H1 (cell line): ENCODE measurements at regions not wholly inside any gene's neighbourhood (a gene's known extent, or its start where the extent isn't known, plus 50 kb on each side); places are given as distances from the start of the nearest gene placed in this dataset.

Experiments
- CTCF ChIA-PET: fragments of 300-600 bp; sonication (Branson Sonifier 250); formaldehyde crosslinking; loops from one replicate; lab custom pipeline; 2021; ENCODE audit not compliant: partially characterized antibody; lab: Charles Lee
- POLR2A ChIA-PET: fragments of 300-600 bp; sonication (Branson Sonifier 250); formaldehyde crosslinking; loops from one replicate; lab custom pipeline; 2021; ENCODE audit warnings: inconsistent platforms; ENCODE audit not compliant: partially characterized antibody; lab: Charles Lee
- DNase-seq, 2 experiments: peaks; one replicate each; pipeline versions ENCODE4 v3.0.0 to v3.0.0-alpha.2; 2010 to 2022; ENCODE audit warnings: low spot score in 2 of 2, low read depth in 1 of 2, mixed read lengths in 1 of 2
- FAIRE-seq: peaks from 2 replicates; lab custom pipeline; 2011; peaks lifted over from hg19 to GRCh38; lab: Jason Lieb, UNC
- H2AFZ ChIP-seq: 2 replicates; pipeline ENCODE4 v1.8.1; 2012; ENCODE audit warnings: low read length, inconsistent platforms
- H2AK5ac ChIP-seq: 2 replicates; pipeline ENCODE4 v1.6.1; 2013; ENCODE audit warnings: low read depth, low read length
- H2BK120ac ChIP-seq: replicated peaks from 2 replicates; pipeline ENCODE3; 2013; ENCODE audit warnings: low read depth, low read length, inconsistent platforms
- H2BK12ac ChIP-seq: 2 replicates; pipeline ENCODE4 v1.6.1; 2013; ENCODE audit warnings: low read depth, low read length
- H2BK15ac ChIP-seq: 2 replicates; pipeline ENCODE4 v1.6.1; 2013; ENCODE audit warnings: low read length
- H2BK20ac ChIP-seq: 2 replicates; pipeline ENCODE4 v1.6.1; 2013; ENCODE audit warnings: low read length
- H2BK5ac ChIP-seq: 2 replicates; pipeline ENCODE4 v1.6.1; 2013; ENCODE audit warnings: low read depth, low read length
- H3K14ac ChIP-seq: 2 replicates; pipeline ENCODE4 v1.6.1; 2013; ENCODE audit warnings: inconsistent platforms; ENCODE audit not compliant: insufficient read length
- H3K18ac ChIP-seq: 2 replicates; pipeline ENCODE4 v1.6.1; 2013; ENCODE audit warnings: low read length; ENCODE audit errors: extremely low read depth
- H3K23ac ChIP-seq: 2 replicates; pipeline ENCODE4 v1.6.1; 2013; ENCODE audit warnings: inconsistent platforms; ENCODE audit not compliant: insufficient read length
- H3K23me2 ChIP-seq: 2 replicates; pipeline ENCODE4 v1.6.1; 2013; ENCODE audit warnings: low read depth, low read length
- H3K27ac ChIP-seq: 2 replicates; pipeline ENCODE4 v1.6.1; 2011; ENCODE audit warnings: low read depth, low read length, inconsistent platforms
- H3K27me3 ChIP-seq, 4 experiments: replicated peaks in 1 of 4; 1 replicate in 1 of 4; 2 replicates in 3 of 4; pipeline versions ENCODE4 v1.6.1 to v1.8.1; 2011 to 2013; ENCODE audit warnings: low read length in 3 of 4, mild to moderate bottlenecking in 3 of 4, inconsistent platforms in 2 of 4, mixed read lengths in 2 of 4, moderate library complexity in 1 of 4; ENCODE audit not compliant: control insufficient read depth in 3 of 4, insufficient read depth in 3 of 4; ENCODE audit errors: extremely low read depth in 1 of 4
- H3K36me3 ChIP-seq, 4 experiments: 2 replicates each; pipeline versions ENCODE4 v1.6.1 to v1.8.1; 2011 to 2013; ENCODE audit warnings: mild to moderate bottlenecking in 4 of 4, low read length in 3 of 4, moderate library complexity in 2 of 4, control low read depth in 1 of 4, inconsistent platforms in 1 of 4; ENCODE audit not compliant: insufficient read depth in 4 of 4, control insufficient read depth in 2 of 4
- H3K4ac ChIP-seq: replicated peaks from 2 replicates; pipeline ENCODE3; 2013; ENCODE audit warnings: low read length, low read depth, mixed read lengths, inconsistent platforms; ENCODE audit not compliant: insufficient read length
- H3K4me1 ChIP-seq, 4 experiments: replicated peaks in 1 of 4; 1 replicate in 1 of 4; 2 replicates in 3 of 4; pipeline versions ENCODE4 v1.6.1 to v1.8.1; 2011 to 2013; ENCODE audit warnings: low read length in 3 of 4, inconsistent platforms in 2 of 4, mixed read lengths in 1 of 4; ENCODE audit not compliant: insufficient read depth in 4 of 4, control insufficient read depth in 3 of 4
- H3K4me2 ChIP-seq, 2 experiments: 2 replicates each; pipeline versions ENCODE4 v1.6.1 to v1.8.1; 2011 to 2013; ENCODE audit warnings: low read depth in 2 of 2, low read length in 2 of 2, control low read depth in 1 of 2, inconsistent platforms in 1 of 2, mild to moderate bottlenecking in 1 of 2; ENCODE audit not compliant: insufficient read depth in 1 of 2
- H3K4me3 ChIP-seq, 4 experiments: fragments of 200-600, 300-600 bp in 1 of 4; sonication (generic), shearing (Covaris generic), sonication (Bioruptor Twin) in 1 of 4; 2 replicates each; pipeline versions ENCODE4 v1.5.1 to v1.8.1; 2011 to 2016; ENCODE audit warnings: low read length in 4 of 4, low read depth in 3 of 4, control low read depth in 2 of 4, inconsistent platforms in 2 of 4, mild to moderate bottlenecking in 2 of 4, mixed read lengths in 1 of 4, moderate library complexity in 1 of 4; ENCODE audit not compliant: insufficient read depth in 2 of 4; ENCODE audit errors: extremely low read depth in 1 of 4
- H3K56ac ChIP-seq: replicated peaks from 2 replicates; pipeline ENCODE3; 2013; ENCODE audit warnings: low read depth, mild to moderate bottlenecking, mixed read lengths, low read length, inconsistent platforms; ENCODE audit not compliant: insufficient read length
- H3K79me1 ChIP-seq: 2 replicates; pipeline ENCODE4 v1.6.1; 2013; ENCODE audit warnings: low read depth, low read length, control low read depth
- H3K79me2 ChIP-seq, 2 experiments: 2 replicates each; pipeline versions ENCODE4 v1.6.1 to v1.8.1; 2012 to 2013; ENCODE audit warnings: low read length in 2 of 2, mild to moderate bottlenecking in 2 of 2, inconsistent platforms in 1 of 2; ENCODE audit not compliant: insufficient read depth in 2 of 2, control insufficient read depth in 1 of 2
- H3K9ac ChIP-seq, 4 experiments: replicated peaks in 1 of 4; 1 replicate in 1 of 4; 2 replicates in 3 of 4; pipeline versions ENCODE4 v1.6.1 to v1.8.1; 2011 to 2013; ENCODE audit warnings: low read depth in 3 of 4, low read length in 3 of 4, control low read depth in 2 of 4, mild to moderate bottlenecking in 2 of 4, moderate library complexity in 2 of 4, inconsistent platforms in 1 of 4; ENCODE audit errors: extremely low read depth in 1 of 4
- H3K9me3 ChIP-seq, 2 experiments: 2 replicates each; pipeline versions ENCODE4 v1.6.1 to v1.8.1; 2012 to 2013; ENCODE audit warnings: mild to moderate bottlenecking in 2 of 2, moderate library complexity in 2 of 2, control low read depth in 1 of 2, inconsistent platforms in 1 of 2, low read depth in 1 of 2, low read length in 1 of 2, mixed read lengths in 1 of 2; ENCODE audit not compliant: insufficient read depth in 2 of 2
- H4K20me1 ChIP-seq, 2 experiments: replicated peaks in 1 of 2; 2 replicates each; pipeline versions ENCODE3 to v1.8.1; 2011 to 2013; ENCODE audit warnings: inconsistent platforms in 2 of 2, low read length in 2 of 2, mild to moderate bottlenecking in 1 of 2; ENCODE audit not compliant: insufficient read depth in 2 of 2, control insufficient read depth in 1 of 2
- H4K5ac ChIP-seq: 2 replicates; pipeline ENCODE4 v1.6.1; 2013; ENCODE audit warnings: low read length, low read depth, mixed read lengths, inconsistent platforms; ENCODE audit not compliant: insufficient read length
- H4K8ac ChIP-seq: 2 replicates; pipeline ENCODE4 v1.8.0; 2013; ENCODE audit warnings: mild to moderate bottlenecking, moderate library complexity, low read length, inconsistent platforms; ENCODE audit not compliant: insufficient read depth; ENCODE audit errors: extremely low read depth
- H4K91ac ChIP-seq: replicated peaks from 2 replicates; pipeline ENCODE3; 2013; ENCODE audit warnings: low read length, mixed read lengths, inconsistent platforms; ENCODE audit not compliant: insufficient read length
- ASH2L ChIP-seq: fragments of 200-600, 300-600 bp; sonication (generic); IDR thresholded peaks from one replicate; pipeline ENCODE4 v1.7.1; 2017; ENCODE audit warnings: low read length
- BACH1 ChIP-seq: IDR thresholded peaks from 2 replicates; pipeline ENCODE4 v1.6.1; 2012; ENCODE audit warnings: low read length, improper control_type of control experiment
- CEBPB ChIP-seq: IDR thresholded peaks from 2 replicates; pipeline ENCODE4 v1.6.1; 2012; ENCODE audit warnings: low read depth, low read length
- EGR1 ChIP-seq: IDR thresholded peaks from 2 replicates; pipeline ENCODE4 v1.6.1; 2011; ENCODE audit warnings: low read depth, low read length, borderline replicate concordance
- FOSL1 ChIP-seq: IDR thresholded peaks from 2 replicates; pipeline ENCODE4 v1.6.1; 2011; ENCODE audit warnings: mild to moderate bottlenecking, low read depth, low read length, moderate library complexity; ENCODE audit not compliant: insufficient read depth
- GTF2F1 ChIP-seq: IDR thresholded peaks from 2 replicates; pipeline ENCODE4 v1.6.1; 2012; ENCODE audit warnings: low read depth, low read length, improper control_type of control experiment, borderline replicate concordance
- JUN ChIP-seq: IDR thresholded peaks from 2 replicates; pipeline ENCODE4 v1.6.1; 2011; ENCODE audit warnings: low read depth, mild to moderate bottlenecking, improper control_type of control experiment, low read length
- KDM1A ChIP-seq: fragments of 200-600, 300-600 bp; sonication (generic); IDR thresholded peaks from 2 replicates; pipeline ENCODE4 v1.7.1; 2016; ENCODE audit warnings: mild to moderate bottlenecking, low read length, borderline replicate concordance
- PHF8 ChIP-seq: fragments of 200-600 bp; sonication (generic); conservative IDR thresholded peaks from 2 replicates; pipeline ENCODE4 v1.7.1; 2012; ENCODE audit warnings: low read depth, mild to moderate bottlenecking, inconsistent platforms, low read length, moderate library complexity
- SIN3A ChIP-seq, 2 experiments: IDR thresholded peaks in 1 of 2; conservative IDR thresholded peaks in 1 of 2; 2 replicates each; pipeline ENCODE4 v1.6.1; 2011 to 2012; ENCODE audit warnings: low read length in 2 of 2, improper control_type of control experiment in 1 of 2, low read depth in 1 of 2, mild to moderate bottlenecking in 1 of 2
- SIX5 ChIP-seq: IDR thresholded peaks from 2 replicates; pipeline ENCODE4 v1.6.1; 2011; ENCODE audit warnings: mild to moderate bottlenecking, low read depth, low read length
- SUZ12 ChIP-seq: fragments of 200-600 bp; sonication (generic); IDR thresholded peaks from 2 replicates; pipeline ENCODE4 v1.6.1; 2012; ENCODE audit warnings: mild to moderate bottlenecking, inconsistent platforms, low read length, moderate library complexity, mixed read lengths
- YY1 ChIP-seq: IDR thresholded peaks from 2 replicates; pipeline ENCODE4 v1.6.1; 2011; ENCODE audit warnings: low read depth, mild to moderate bottlenecking, low read length
- ZNF274 ChIP-seq: IDR thresholded peaks from 2 replicates; pipeline ENCODE4 v1.7.0; 2012; ENCODE audit warnings: low read length, borderline replicate concordance; ENCODE audit errors: extremely low read depth
- WGBS, 2 experiments: shearing (Covaris generic) in 1 of 2; methylation state at CpG; one replicate each; pipeline versions ENCODE4 v1.1.6 to v1.1.7; 2013 to 2015; ENCODE audit warnings: low lambda C conversion rate in 2 of 2, mixed read lengths in 2 of 2, inconsistent platforms in 1 of 2, low coverage in 1 of 2, missing lambda C conversion rate in 1 of 2; ENCODE audit not compliant: insufficient replicate concordance in 2 of 2, insufficient coverage in 1 of 2, insufficient read length in 1 of 2; ENCODE audit errors: extremely low coverage in 1 of 2, missing lambda C conversion rate in 1 of 2; 5-methylcytosine and 5-hydroxymethylcytosine counted together

DNA sequence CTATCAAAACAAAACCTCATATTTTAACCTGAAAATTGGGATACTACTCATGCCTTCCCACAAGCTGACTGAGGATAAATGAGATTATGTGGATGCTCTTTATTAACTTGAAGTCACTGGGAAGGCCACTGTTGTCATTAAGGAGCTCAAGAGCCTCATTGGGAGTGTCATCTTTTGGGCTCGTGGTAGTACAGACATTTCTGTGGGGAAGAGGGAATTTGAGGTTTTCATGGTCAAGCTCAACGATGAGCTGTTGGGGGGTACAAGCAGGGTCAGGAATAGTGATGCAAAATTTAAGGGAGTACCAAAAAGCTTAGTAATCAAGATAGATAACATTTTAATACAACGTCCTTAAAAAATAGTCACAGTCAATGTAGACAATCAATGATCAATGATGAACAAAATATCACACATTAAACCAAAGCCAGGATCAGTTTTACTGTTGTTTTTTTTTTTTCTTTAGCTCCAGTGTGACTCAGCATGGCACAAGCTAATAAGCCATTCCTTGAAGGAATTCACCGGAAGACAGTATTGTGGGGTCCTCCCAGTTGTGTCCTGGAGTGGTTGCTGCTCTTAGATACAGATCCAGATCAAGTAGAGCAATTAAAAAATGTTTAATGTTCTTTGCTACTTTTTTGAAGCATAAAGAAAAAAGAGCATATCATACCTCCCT lies 130.9 kb downstream of the C12orf75 start:
- no peak overlapping the region for H3K4me3 ChIP-seq
- H4K91ac ChIP-seq: no peak overlapping the region
- H2BK120ac ChIP-seq: no peak overlapping the region
- WGBS, 2 experiments: 90% methylated on average over 4 of the region's 4 CpGs; no CpG with 5 or more reads in 1 of the 2 experiments
- no peak overlapping the region for H2AFZ ChIP-seq
- H3K23ac ChIP-seq: no peak overlapping the region
- DNase-seq: no peak
- H3K27ac ChIP-seq: no peak overlapping the region
- TF ChIP-seq SUZ12 (no peak), CEBPB (no peak), SIX5 (no peak), GTF2F1 (no peak), EGR1 (no peak), BACH1 (no peak), YY1 (no peak), JUN (no peak), FOSL1 (no peak), ASH2L (no peak), SIN3A (conservative IDR thresholded peaks at IDR 0.05 in 1 of 2, IDR thresholded peaks at IDR 0.05 in 1 of 2; ENCODE audit: low read depth in 1 of 2, low read length in 2 of 2) (no peak), PHF8 (no peak), KDM1A (no peak), ZNF274 (no peak)
- no peak overlapping the region for H2AK5ac ChIP-seq
- no peak for FAIRE-seq
- no peak overlapping the region for H2BK5ac ChIP-seq
- H3K79me1 ChIP-seq: no peaks in the 10 kb centered on the region
- no peaks in the 10 kb centered on the region for H3K23me2 ChIP-seq
- H3K56ac ChIP-seq: no peak overlapping the region
- no peaks in the 10 kb centered on the region for H3K27me3 ChIP-seq
- no peak overlapping the region for H4K8ac ChIP-seq
- H3K4me2 ChIP-seq: no peak overlapping the region
- H2BK20ac ChIP-seq: no peak overlapping the region
- H4K5ac ChIP-seq: no peak overlapping the region
- no peak overlapping the region for H3K4ac ChIP-seq
- no peak overlapping the region for H2BK12ac ChIP-seq
- ChIA-PET POLR2A (interaction anchor here (1.0 kb wide), 1 partner anchor 19 kb away, joined by 4 read pairs; no protein-coding TSS in a partner anchor), CTCF (interaction anchor here (1.1 kb wide), 1 partner anchor 149 kb away, joined by 3 read pairs; no protein-coding TSS in a partner anchor)
- peaks cover 0 to 3% of the 10 kb centered on the region in 2 experiments; a peak in 1 of 4 replicates for H3K9me3 ChIP-seq
- H3K36me3 ChIP-seq: no peaks in the 10 kb centered on the region
- no peaks in the 10 kb centered on the region for H3K79me2 ChIP-seq
- no peaks in the 10 kb centered on the region for H4K20me1 ChIP-seq
- no peak overlapping the region for H2BK15ac ChIP-seq
- H3K18ac ChIP-seq: no peak overlapping the region
- H3K4me1 ChIP-seq: peaks cover 0 to 3% (median under 1%) of the 10 kb centered on the region in 4 experiments; a peak in 2 of 7 replicates
- H3K9ac ChIP-seq: no peak overlapping the region
- no peak overlapping the region for H3K14ac ChIP-seq
